ENCODE measurements at regions not wholly inside any gene's neighbourhood (a gene's known extent, or its start where the extent isn't known, plus 50 kb on each side); places are given as distances from the start of the nearest gene placed in this dataset.

DNA sequence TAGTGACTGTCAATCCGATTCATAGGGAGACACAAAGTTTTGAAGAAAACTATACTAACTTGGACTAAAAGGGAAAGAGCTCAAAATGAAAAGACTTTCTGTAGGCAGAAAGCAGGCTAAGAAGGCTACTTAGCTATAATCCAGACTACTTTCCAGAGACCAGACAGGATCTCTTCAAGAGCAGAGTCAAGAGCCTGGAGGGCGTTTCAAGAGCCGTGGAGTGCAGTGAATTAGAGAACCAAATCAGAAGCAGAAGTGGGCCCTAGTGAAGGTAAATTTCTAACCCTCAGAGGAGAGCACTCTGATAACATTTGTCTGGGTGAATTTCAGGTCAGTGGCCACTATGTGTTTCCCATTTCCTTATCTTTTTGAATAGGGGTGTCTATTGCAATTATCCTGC is 76.4 kb downstream of the CGGBP1 start:
- H3K36me3 ChIP-seq (ENCODE audit: control insufficient read depth, insufficient read depth, low read length) = no peaks in the 10 kb centered on the region
- H3K27me3 ChIP-seq (ENCODE audit: control insufficient read depth, insufficient read depth, low read length) = no peaks in the 10 kb centered on the region
- H3K4me1 ChIP-seq (ENCODE audit: control insufficient read depth, extremely low read depth, insufficient read depth, low read length) = no peaks in the 10 kb centered on the region
- H3K27ac ChIP-seq (ENCODE audit: insufficient read depth, low read length) = no peak overlapping the region
- H3K9me3 ChIP-seq (ENCODE audit: control insufficient read depth, insufficient read depth, low read depth, low read length) = no peaks in the 10 kb centered on the region
- H3K4me2 ChIP-seq (ENCODE audit: extremely low read depth, insufficient read depth, low read length) = no peak overlapping the region
- H2AFZ ChIP-seq (ENCODE audit: low read length) = no peak overlapping the region
- H3K9ac ChIP-seq (ENCODE audit: insufficient read depth, low read length) = no peak overlapping the region
- no peak for TF ChIP-seq EZH2 (IDR thresholded peaks at IDR 0.05; ENCODE audit: low read length, missing control alignments)
- TF ChIP-seq, protein P1, sequence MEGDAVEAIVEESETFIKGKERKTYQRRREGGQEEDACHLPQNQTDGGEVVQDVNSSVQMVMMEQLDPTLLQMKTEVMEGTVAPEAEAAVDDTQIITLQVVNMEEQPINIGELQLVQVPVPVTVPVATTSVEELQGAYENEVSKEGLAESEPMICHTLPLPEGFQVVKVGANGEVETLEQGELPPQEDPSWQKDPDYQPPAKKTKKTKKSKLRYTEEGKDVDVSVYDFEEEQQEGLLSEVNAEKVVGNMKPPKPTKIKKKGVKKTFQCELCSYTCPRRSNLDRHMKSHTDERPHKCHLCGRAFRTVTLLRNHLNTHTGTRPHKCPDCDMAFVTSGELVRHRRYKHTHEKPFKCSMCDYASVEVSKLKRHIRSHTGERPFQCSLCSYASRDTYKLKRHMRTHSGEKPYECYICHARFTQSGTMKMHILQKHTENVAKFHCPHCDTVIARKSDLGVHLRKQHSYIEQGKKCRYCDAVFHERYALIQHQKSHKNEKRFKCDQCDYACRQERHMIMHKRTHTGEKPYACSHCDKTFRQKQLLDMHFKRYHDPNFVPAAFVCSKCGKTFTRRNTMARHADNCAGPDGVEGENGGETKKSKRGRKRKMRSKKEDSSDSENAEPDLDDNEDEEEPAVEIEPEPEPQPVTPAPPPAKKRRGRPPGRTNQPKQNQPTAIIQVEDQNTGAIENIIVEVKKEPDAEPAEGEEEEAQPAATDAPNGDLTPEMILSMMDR (conservative IDR thresholded peaks at IDR 0.05 in 1 of 2, IDR thresholded peaks at IDR 0.05 in 1 of 2; ENCODE audit: low read depth in 1 of 2, low read length in 2 of 2) = no peak
- no peaks in the 10 kb centered on the region for H4K20me1 ChIP-seq (ENCODE audit: control insufficient read depth, extremely low read depth, insufficient read depth, low read length)
- no peak for DNase-seq (ENCODE audit: low read depth in 2 of 2)
- H3K79me2 ChIP-seq (ENCODE audit: control insufficient read depth, insufficient read depth, low read length) = no peaks in the 10 kb centered on the region
- no peak overlapping the region for H3K4me3 ChIP-seq (replicated peaks in 1 of 4; ENCODE audit: control extremely low read depth in 1 of 4, insufficient read depth in 1 of 4, low read depth in 3 of 4, low read length in 4 of 4)

DNA sequence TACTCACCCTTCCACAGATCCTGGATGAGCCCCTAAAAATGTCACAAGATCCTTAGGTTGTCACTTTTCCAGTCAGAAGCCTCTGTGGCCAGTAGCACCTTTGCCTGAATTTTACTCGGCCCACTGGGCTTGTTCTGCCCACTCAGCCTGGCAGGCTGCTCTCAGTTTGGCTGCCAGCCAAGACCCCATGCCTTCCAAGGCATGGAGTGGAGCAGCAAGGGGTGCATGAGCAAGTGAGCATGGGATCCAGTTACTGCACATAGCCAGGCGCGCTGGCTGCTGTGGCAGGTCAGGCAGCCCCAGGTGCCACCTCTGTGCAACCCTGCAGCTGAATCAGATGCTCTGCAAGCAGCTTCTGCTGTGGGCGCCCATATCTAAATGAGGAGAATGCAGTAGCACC is 79.3 kb downstream of the CGGBP1 start:
- H3K79me2 ChIP-seq (ENCODE audit: control insufficient read depth, insufficient read depth, low read length) = no peaks in the 10 kb centered on the region
- no peaks in the 10 kb centered on the region for H4K20me1 ChIP-seq (ENCODE audit: control insufficient read depth, extremely low read depth, insufficient read depth, low read length)
- no peak overlapping the region for H2AFZ ChIP-seq (ENCODE audit: low read length)
- no peak overlapping the region for H3K27ac ChIP-seq (ENCODE audit: insufficient read depth, low read length)
- DNase-seq (ENCODE audit: low read depth in 2 of 2) = no peak
- no peaks in the 10 kb centered on the region for H3K36me3 ChIP-seq (ENCODE audit: control insufficient read depth, insufficient read depth, low read length)
- no peak overlapping the region for H3K4me3 ChIP-seq (replicated peaks in 1 of 4; ENCODE audit: control extremely low read depth in 1 of 4, insufficient read depth in 1 of 4, low read depth in 3 of 4, low read length in 4 of 4)
- H3K9me3 ChIP-seq (ENCODE audit: control insufficient read depth, insufficient read depth, low read depth, low read length) = no peaks in the 10 kb centered on the region
- H3K4me1 ChIP-seq (ENCODE audit: control insufficient read depth, extremely low read depth, insufficient read depth, low read length) = no peaks in the 10 kb centered on the region
- H3K4me2 ChIP-seq (ENCODE audit: extremely low read depth, insufficient read depth, low read length) = no peak overlapping the region
- H3K27me3 ChIP-seq (ENCODE audit: control insufficient read depth, insufficient read depth, low read length) = no peaks in the 10 kb centered on the region
- TF ChIP-seq, protein P1 (conservative IDR thresholded peaks at IDR 0.05 in 1 of 2, IDR thresholded peaks at IDR 0.05 in 1 of 2; ENCODE audit: low read depth in 1 of 2, low read length in 2 of 2) = no peak
- no peak for TF ChIP-seq EZH2 (IDR thresholded peaks at IDR 0.05; ENCODE audit: low read length, missing control alignments)
- no peak overlapping the region for H3K9ac ChIP-seq (ENCODE audit: insufficient read depth, low read length)

DNA sequence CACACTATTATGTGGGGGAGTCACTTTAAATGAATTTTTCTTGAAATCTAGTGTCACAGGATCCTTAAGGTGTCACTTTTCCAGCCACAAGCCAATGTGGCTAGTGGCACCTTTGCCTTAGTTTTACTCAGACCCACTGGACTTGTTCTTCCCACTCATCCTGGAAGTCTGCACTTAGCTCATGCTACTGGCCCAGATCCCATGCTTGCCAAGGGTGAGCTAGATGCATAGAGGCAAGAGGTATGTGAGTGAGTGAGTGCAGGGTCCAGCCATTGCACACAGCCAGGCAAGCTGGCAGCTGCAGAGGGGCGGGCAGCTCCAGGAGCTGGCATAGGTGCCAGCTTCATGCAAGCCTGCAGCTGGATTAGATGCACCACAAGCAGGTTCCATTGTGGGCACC is 81.0 kb downstream of the CGGBP1 start:
- no peaks in the 10 kb centered on the region for H4K20me1 ChIP-seq (ENCODE audit: control insufficient read depth, extremely low read depth, insufficient read depth, low read length)
- H3K9ac ChIP-seq (ENCODE audit: insufficient read depth, low read length) = no peak overlapping the region
- no peaks in the 10 kb centered on the region for H3K4me1 ChIP-seq (ENCODE audit: control insufficient read depth, extremely low read depth, insufficient read depth, low read length)
- H3K4me2 ChIP-seq (ENCODE audit: extremely low read depth, insufficient read depth, low read length) = no peak overlapping the region
- no peaks in the 10 kb centered on the region for H3K36me3 ChIP-seq (ENCODE audit: control insufficient read depth, insufficient read depth, low read length)
- DNase-seq (ENCODE audit: low read depth in 2 of 2) = no peak
- no peak overlapping the region for H3K4me3 ChIP-seq (replicated peaks in 1 of 4; ENCODE audit: control extremely low read depth in 1 of 4, insufficient read depth in 1 of 4, low read depth in 3 of 4, low read length in 4 of 4)
- H3K27me3 ChIP-seq (ENCODE audit: control insufficient read depth, insufficient read depth, low read length) = no peaks in the 10 kb centered on the region
- no peaks in the 10 kb centered on the region for H3K79me2 ChIP-seq (ENCODE audit: control insufficient read depth, insufficient read depth, low read length)
- TF ChIP-seq, protein P1 (conservative IDR thresholded peaks at IDR 0.05 in 1 of 2, IDR thresholded peaks at IDR 0.05 in 1 of 2; ENCODE audit: low read depth in 1 of 2, low read length in 2 of 2) = no peak
- TF ChIP-seq EZH2 (IDR thresholded peaks at IDR 0.05; ENCODE audit: low read length, missing control alignments) = no peak
- H3K27ac ChIP-seq (ENCODE audit: insufficient read depth, low read length) = no peak overlapping the region
- no peak overlapping the region for H2AFZ ChIP-seq (ENCODE audit: low read length)
- no peaks in the 10 kb centered on the region for H3K9me3 ChIP-seq (ENCODE audit: control insufficient read depth, insufficient read depth, low read depth, low read length)

All from fibroblast of lung (primary cell).